H1 (cell line): ENCODE measurements at regions not wholly inside any gene's neighbourhood (a gene's known extent, or its start where the extent isn't known, plus 50 kb on each side); places are given as distances from the start of the nearest gene placed in this dataset.

ENCODE experiments used
- CBX8 ChIP-seq: fragments of 300-800, 300-1000 bp; sonication (generic); IDR thresholded peaks from 2 replicates; pipeline ENCODE4 v1.7.1; 2016; ENCODE audit warnings: low read depth, low read length, borderline replicate concordance
- CTCF ChIP-seq, 3 experiments: IDR thresholded peaks; 1 replicate in 2 of 3; 2 replicates in 1 of 3; pipeline versions ENCODE4 v1.5.1 to v1.6.1; 2011; ENCODE audit warnings: low read length in 3 of 3, mild to moderate bottlenecking in 3 of 3, inconsistent platforms in 2 of 3, low read depth in 1 of 3, moderate library complexity in 1 of 3; ENCODE audit not compliant: insufficient read depth in 1 of 3; ENCODE audit errors: control extremely low read depth in 1 of 3
- EZH2 ChIP-seq: fragments of 200-600 bp; sonication (generic); IDR thresholded peaks from 2 replicates; pipeline ENCODE4 v1.7.1; 2012; ENCODE audit warnings: low read depth, mild to moderate bottlenecking, moderate library complexity, low read length, inconsistent platforms; ENCODE audit not compliant: severe bottlenecking
- JUN ChIP-seq: IDR thresholded peaks from 2 replicates; pipeline ENCODE4 v1.6.1; 2011; ENCODE audit warnings: low read depth, mild to moderate bottlenecking, improper control_type of control experiment, low read length
- MAFK ChIP-seq: IDR thresholded peaks from 2 replicates; pipeline ENCODE4 v1.6.1; 2012; ENCODE audit warnings: low read depth, mild to moderate bottlenecking, improper control_type of control experiment, low read length
- MAX ChIP-seq: IDR thresholded peaks from 2 replicates; pipeline ENCODE4 v1.6.1; 2012; ENCODE audit warnings: inconsistent platforms
- POLR2A ChIP-seq, 2 experiments: IDR thresholded peaks; 1 replicate in 1 of 2; 2 replicates in 1 of 2; pipeline ENCODE4 v1.6.1; 2011; ENCODE audit warnings: low read depth in 2 of 2, low read length in 2 of 2, mild to moderate bottlenecking in 2 of 2; ENCODE audit errors: control extremely low read depth in 1 of 2
- POLR2AphosphoS5 ChIP-seq: IDR thresholded peaks from 2 replicates; pipeline ENCODE4 v1.6.1; 2011; ENCODE audit warnings: low read depth, low read length
- RXRA ChIP-seq: IDR thresholded peaks from 2 replicates; pipeline ENCODE4 v1.6.1; 2011; ENCODE audit warnings: low read depth, mild to moderate bottlenecking, low read length, moderate library complexity; ENCODE audit not compliant: insufficient read depth
- TAF1 ChIP-seq: IDR thresholded peaks from 2 replicates; pipeline ENCODE4 v1.6.1; 2011; ENCODE audit warnings: mild to moderate bottlenecking, low read depth, low read length
- USF2 ChIP-seq: IDR thresholded peaks from 2 replicates; pipeline ENCODE4 v1.6.1; 2011; ENCODE audit warnings: low read length, improper control_type of control experiment

- no peak for TF ChIP-seq POLR2A (IDR thresholded peaks at IDR 0.05; ENCODE audit: control extremely low read depth in 1 of 2, low read depth in 2 of 2, low read length in 2 of 2)
- TF ChIP-seq MAFK, result no peak
- no peak for TF ChIP-seq USF2
- TF ChIP-seq EZH2, result no peak
- TF ChIP-seq CTCF (IDR thresholded peaks at IDR 0.05; ENCODE audit: control extremely low read depth in 1 of 3, insufficient read depth in 1 of 3, low read depth in 1 of 3, low read length in 3 of 3), result no peak
- TF ChIP-seq CBX8, result no peak
- no peak for TF ChIP-seq POLR2AphosphoS5
- no peak for TF ChIP-seq TAF1
- TF ChIP-seq JUN, result no peak
- no peak for TF ChIP-seq MAX
- no peak for TF ChIP-seq RXRA
These were observed 1029.3 kb downstream of the PCDH17 start for GRCh38 chr13:58660826-58661225.
